ENCODE measurements at regions not wholly inside any gene's neighbourhood (a gene's known extent, or its start where the extent isn't known, plus 50 kb on each side); places are given as distances from the start of the nearest gene placed in this dataset.

DNA sequence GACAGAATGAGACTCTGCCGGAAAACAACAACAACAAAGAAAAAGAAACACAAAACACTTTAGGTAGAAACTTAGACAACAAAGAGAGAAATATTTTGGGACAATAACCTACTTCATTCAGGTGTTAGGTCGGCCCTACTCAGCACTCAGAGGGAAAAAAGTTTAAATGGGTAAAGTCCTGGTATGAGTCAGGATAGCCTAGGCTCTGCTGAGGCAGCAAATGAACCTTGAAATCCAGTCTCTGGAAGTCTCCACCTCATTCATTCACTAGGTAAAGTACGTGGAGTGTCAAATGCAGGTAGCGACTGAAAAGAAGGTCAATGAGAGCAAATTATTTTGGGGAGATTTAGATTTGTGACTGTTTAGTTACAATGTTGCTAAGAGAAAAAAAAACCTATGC is 127.4 kb downstream of the FHDC1 start:
- Histone ChIP-seq H3K4me3 (ENCODE audit: low read depth, low read length) (no peak overlapping the region), H3K27me3 (ENCODE audit: control insufficient read depth, insufficient read depth, low read length) (no peaks in the 10 kb centered on the region), H3K9me3 (ENCODE audit: control insufficient read depth, insufficient read depth, low read length) (no peaks in the 10 kb centered on the region), H3K36me3 (ENCODE audit: control insufficient read depth, insufficient read depth, low read length) (no peaks in the 10 kb centered on the region), H3K4me1 (ENCODE audit: control insufficient read depth, insufficient read depth, low read length) (peaks cover 4% of the 10 kb centered on the region), H3K9ac (ENCODE audit: low read depth, low read length) (no peak overlapping the region)

DNA sequence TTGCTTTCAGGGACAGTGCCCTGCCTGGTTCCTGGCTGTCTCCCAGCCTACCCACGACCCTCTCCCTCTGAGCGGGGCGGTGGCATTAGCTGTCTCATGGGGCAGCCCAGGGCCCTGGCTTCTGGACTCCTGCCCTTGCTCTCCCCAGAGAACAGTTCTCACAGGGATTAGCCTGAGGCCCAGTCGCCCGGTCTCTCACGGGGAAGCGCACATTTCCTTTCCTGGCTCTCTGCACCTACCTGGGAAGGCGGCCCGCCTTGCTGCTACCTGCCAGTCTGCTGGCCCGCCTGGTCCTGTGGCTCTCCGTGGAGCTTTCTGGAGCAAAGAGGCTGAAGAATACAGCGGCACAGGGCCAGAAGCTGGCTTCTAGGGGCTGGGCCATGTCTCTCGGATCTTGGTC is 128.4 kb downstream of the FHDC1 start:
- H3K36me3 ChIP-seq (ENCODE audit: control insufficient read depth, insufficient read depth, low read length), result no peaks in the 10 kb centered on the region
- no peaks in the 10 kb centered on the region for H3K27me3 ChIP-seq (ENCODE audit: control insufficient read depth, insufficient read depth, low read length)
- H3K9me3 ChIP-seq (ENCODE audit: control insufficient read depth, insufficient read depth, low read length), result no peaks in the 10 kb centered on the region
- no peak overlapping the region for H3K9ac ChIP-seq (ENCODE audit: low read depth, low read length)
- H3K4me3 ChIP-seq (ENCODE audit: low read depth, low read length), result no peak overlapping the region
- H3K4me1 ChIP-seq (ENCODE audit: control insufficient read depth, insufficient read depth, low read length), result peaks cover 4% of the 10 kb centered on the region

DNA sequence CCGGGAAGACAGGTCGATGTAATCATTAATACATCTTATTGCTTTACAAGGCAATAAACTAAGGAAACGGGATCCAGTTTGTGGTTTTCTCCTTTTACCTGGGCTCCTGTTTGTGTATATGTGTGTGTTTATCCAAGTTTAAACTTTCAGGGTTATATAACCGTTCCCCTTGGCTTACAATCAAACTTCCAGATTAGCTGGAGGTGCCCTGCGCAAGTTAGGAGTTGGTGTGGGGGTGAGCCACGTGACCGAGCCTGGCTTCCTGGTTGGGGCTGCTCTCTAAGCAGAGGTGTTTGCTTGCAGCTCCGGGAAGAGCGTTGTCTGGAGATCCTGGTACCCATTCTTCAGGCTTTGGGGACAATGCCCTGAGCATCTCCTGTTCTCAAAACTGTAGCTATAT is 129.2 kb downstream of the FHDC1 start:
- H3K27me3 ChIP-seq (ENCODE audit: control insufficient read depth, insufficient read depth, low read length), result no peaks in the 10 kb centered on the region
- H3K9me3 ChIP-seq (ENCODE audit: control insufficient read depth, insufficient read depth, low read length), result no peaks in the 10 kb centered on the region
- peaks cover 4% of the 10 kb centered on the region for H3K4me1 ChIP-seq (ENCODE audit: control insufficient read depth, insufficient read depth, low read length)
- H3K4me3 ChIP-seq (ENCODE audit: low read depth, low read length), result no peak overlapping the region
- no peak overlapping the region for H3K9ac ChIP-seq (ENCODE audit: low read depth, low read length)
- H3K36me3 ChIP-seq (ENCODE audit: control insufficient read depth, insufficient read depth, low read length), result no peaks in the 10 kb centered on the region

DNA sequence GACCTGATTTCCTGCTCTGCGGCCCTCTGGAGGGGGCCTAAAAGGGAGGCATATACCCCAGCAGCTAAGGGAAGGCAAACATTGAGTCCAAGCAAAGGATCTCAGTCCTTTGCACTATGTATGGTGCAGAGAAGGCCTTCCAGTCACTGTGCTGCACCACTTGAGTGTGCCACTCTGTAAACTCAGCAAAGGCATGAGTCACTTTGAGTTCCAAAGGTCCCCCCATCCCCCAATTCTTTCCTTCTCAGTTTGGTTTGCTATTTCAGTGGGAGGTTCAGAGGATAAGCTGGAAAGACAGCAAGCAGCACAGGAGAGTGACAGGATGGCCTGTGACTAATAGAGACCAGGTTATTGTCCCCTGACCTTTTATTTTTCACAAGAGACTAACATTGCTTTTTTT is 131.3 kb downstream of the FHDC1 start:
- Histone ChIP-seq H3K4me3 (ENCODE audit: low read depth, low read length) (no peak overlapping the region), H3K9me3 (ENCODE audit: control insufficient read depth, insufficient read depth, low read length) (no peaks in the 10 kb centered on the region), H3K4me1 (ENCODE audit: control insufficient read depth, insufficient read depth, low read length) (peaks cover 4% of the 10 kb centered on the region), H3K9ac (ENCODE audit: low read depth, low read length) (no peak overlapping the region), H3K27me3 (ENCODE audit: control insufficient read depth, insufficient read depth, low read length) (no peaks in the 10 kb centered on the region), H3K36me3 (ENCODE audit: control insufficient read depth, insufficient read depth, low read length) (no peaks in the 10 kb centered on the region)

DNA sequence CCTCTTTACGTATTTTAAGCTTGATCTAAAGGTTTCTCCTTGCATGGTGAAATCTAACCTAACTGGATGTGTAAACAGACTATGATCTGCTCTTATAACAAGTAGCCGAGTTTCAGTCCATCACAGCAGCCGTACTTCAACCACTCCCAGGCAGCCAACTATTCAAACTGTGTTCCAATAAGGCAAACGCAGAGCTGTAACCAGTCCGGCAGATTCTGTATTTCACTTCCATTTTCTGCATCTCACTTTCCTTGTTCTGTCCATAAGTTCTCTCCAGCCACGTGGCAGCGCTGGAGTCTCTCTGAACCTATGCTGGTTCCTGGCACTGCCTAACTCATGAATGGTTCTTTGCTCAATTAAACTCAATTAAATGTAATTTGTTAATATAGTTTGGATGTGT is 132.6 kb downstream of the FHDC1 start:
- H3K4me1 ChIP-seq (ENCODE audit: control insufficient read depth, insufficient read depth, low read length), result peaks cover 4% of the 10 kb centered on the region
- H3K9me3 ChIP-seq (ENCODE audit: control insufficient read depth, insufficient read depth, low read length), result no peaks in the 10 kb centered on the region
- H3K4me3 ChIP-seq (ENCODE audit: low read depth, low read length), result no peak overlapping the region
- no peaks in the 10 kb centered on the region for H3K27me3 ChIP-seq (ENCODE audit: control insufficient read depth, insufficient read depth, low read length)
- H3K9ac ChIP-seq (ENCODE audit: low read depth, low read length), result no peak overlapping the region
- H3K36me3 ChIP-seq (ENCODE audit: control insufficient read depth, insufficient read depth, low read length), result no peaks in the 10 kb centered on the region

DNA sequence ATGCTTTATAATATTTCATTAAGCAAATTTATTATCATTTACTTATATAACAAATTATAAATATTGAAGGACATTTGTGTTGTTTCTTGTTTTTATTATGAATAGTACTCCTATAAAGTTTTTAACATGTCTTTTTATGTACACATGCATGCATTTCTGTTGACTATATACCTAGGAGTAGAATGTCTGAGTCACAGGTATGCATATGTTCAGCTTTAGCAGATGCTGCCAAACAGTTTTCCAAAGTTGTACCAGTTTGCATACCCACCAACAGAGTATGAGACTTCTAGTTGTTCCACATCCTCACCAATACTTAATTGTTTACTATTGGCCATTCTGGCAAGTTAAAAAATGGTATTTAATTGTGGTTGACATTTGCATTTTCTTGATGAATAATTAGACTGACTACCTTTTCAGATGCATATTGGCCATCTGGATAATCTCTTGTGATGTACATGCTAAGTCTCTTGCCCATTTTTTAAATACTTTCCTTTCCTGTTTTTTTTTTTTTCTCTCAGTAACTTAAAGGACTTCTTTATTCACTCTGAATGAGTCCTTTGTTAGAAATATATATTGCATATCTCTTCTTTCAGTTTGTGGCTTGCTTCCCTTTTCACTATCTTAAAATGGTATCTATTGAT is 132.2 kb upstream of the TRIM2 start:
- H3K27me3 ChIP-seq (ENCODE audit: control insufficient read depth, insufficient read depth, low read length), result no peaks in the 10 kb centered on the region
- H3K4me1 ChIP-seq (ENCODE audit: control insufficient read depth, insufficient read depth, low read length), result peaks cover 4% of the 10 kb centered on the region
- no peaks in the 10 kb centered on the region for H3K36me3 ChIP-seq (ENCODE audit: control insufficient read depth, insufficient read depth, low read length)
- no peak overlapping the region for H3K4me3 ChIP-seq (ENCODE audit: low read depth, low read length)
- no peak overlapping the region for H3K9ac ChIP-seq (ENCODE audit: low read depth, low read length)
- no peaks in the 10 kb centered on the region for H3K9me3 ChIP-seq (ENCODE audit: control insufficient read depth, insufficient read depth, low read length)

DNA sequence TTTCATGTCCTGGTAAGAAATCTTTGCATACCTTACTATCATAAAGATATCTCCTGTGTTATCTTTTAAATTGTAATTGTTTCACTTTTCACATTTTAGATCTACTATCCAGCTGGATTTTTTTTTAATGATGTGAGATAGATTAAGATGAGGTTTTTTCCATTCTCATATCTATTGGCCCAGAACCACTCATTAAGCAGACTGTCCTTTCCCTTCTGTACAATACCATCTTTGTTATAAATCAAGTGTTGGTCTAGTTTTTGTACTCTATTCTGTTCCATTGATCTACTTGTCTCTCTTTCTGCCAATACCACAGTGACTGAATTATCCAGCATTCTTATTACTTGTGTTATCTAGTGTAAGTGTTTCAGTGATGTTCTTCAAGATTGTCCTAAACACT is 131.6 kb upstream of the TRIM2 start:
- Histone ChIP-seq H3K4me1 (ENCODE audit: control insufficient read depth, insufficient read depth, low read length) (no peaks in the 10 kb centered on the region), H3K27me3 (ENCODE audit: control insufficient read depth, insufficient read depth, low read length) (no peaks in the 10 kb centered on the region), H3K36me3 (ENCODE audit: control insufficient read depth, insufficient read depth, low read length) (no peaks in the 10 kb centered on the region), H3K9me3 (ENCODE audit: control insufficient read depth, insufficient read depth, low read length) (no peaks in the 10 kb centered on the region), H3K4me3 (ENCODE audit: low read depth, low read length) (no peak overlapping the region), H3K9ac (ENCODE audit: low read depth, low read length) (no peak overlapping the region)

DNA sequence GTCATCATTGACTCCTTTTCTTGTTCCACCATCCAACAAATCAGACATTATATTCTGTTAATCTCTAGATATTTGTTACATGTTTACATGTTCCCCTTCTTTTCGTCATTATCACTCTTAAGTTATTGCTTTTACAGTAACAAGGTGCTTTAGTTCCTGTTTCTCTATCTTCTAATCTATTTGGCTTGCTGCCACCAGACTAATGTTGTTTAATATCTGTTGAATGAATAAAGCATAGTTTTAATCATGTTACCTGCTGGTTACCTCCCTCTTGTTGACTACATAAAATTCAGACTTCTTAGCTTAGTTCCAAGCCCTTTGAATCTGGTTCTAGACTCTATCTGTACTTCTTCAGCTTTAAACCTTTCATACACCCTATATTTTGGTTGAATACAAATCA is 129.8 kb upstream of the TRIM2 start:
- Histone ChIP-seq H3K4me1 (ENCODE audit: control insufficient read depth, insufficient read depth, low read length) (no peaks in the 10 kb centered on the region), H3K4me3 (ENCODE audit: low read depth, low read length) (no peak overlapping the region), H3K36me3 (ENCODE audit: control insufficient read depth, insufficient read depth, low read length) (no peaks in the 10 kb centered on the region), H3K27me3 (ENCODE audit: control insufficient read depth, insufficient read depth, low read length) (no peaks in the 10 kb centered on the region), H3K9me3 (ENCODE audit: control insufficient read depth, insufficient read depth, low read length) (no peaks in the 10 kb centered on the region), H3K9ac (ENCODE audit: low read depth, low read length) (no peak overlapping the region)

DNA sequence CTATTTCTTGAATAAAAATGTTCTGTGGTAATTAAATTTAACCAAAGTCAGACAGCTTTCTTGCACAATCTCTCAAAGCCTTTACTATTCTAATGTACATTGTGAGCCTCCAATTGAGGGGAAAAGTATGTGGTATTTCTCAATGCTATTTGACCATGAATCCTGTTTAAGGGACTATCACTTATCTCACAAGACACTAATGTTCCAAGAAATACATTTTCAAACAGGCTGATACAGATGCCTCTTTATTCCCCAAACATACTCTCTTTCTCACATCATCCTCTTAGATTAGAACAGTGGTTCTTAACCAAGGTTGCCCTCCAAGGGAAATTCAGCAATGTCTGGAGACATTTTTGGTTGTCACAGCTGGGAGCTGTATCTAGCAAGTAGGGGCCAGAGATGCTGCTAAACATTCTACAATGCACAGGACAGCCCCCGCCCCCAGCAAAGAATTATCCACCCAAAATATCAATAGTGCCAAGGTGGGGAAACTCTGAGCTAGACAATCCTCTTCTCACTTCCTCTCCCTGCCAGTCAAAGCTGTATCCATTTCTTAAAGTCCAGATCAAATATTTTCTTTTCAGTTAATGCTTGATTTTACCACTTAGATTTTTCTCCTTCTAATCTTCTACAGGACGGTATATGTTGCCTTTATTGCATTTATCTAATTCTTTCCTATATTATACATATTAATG is 129.2 kb upstream of the TRIM2 start:
- H3K36me3 ChIP-seq (ENCODE audit: control insufficient read depth, insufficient read depth, low read length), result no peaks in the 10 kb centered on the region
- no peaks in the 10 kb centered on the region for H3K27me3 ChIP-seq (ENCODE audit: control insufficient read depth, insufficient read depth, low read length)
- no peak overlapping the region for H3K4me3 ChIP-seq (ENCODE audit: low read depth, low read length)
- no peaks in the 10 kb centered on the region for H3K4me1 ChIP-seq (ENCODE audit: control insufficient read depth, insufficient read depth, low read length)
- no peaks in the 10 kb centered on the region for H3K9me3 ChIP-seq (ENCODE audit: control insufficient read depth, insufficient read depth, low read length)
- H3K9ac ChIP-seq (ENCODE audit: low read depth, low read length), result no peak overlapping the region

DNA sequence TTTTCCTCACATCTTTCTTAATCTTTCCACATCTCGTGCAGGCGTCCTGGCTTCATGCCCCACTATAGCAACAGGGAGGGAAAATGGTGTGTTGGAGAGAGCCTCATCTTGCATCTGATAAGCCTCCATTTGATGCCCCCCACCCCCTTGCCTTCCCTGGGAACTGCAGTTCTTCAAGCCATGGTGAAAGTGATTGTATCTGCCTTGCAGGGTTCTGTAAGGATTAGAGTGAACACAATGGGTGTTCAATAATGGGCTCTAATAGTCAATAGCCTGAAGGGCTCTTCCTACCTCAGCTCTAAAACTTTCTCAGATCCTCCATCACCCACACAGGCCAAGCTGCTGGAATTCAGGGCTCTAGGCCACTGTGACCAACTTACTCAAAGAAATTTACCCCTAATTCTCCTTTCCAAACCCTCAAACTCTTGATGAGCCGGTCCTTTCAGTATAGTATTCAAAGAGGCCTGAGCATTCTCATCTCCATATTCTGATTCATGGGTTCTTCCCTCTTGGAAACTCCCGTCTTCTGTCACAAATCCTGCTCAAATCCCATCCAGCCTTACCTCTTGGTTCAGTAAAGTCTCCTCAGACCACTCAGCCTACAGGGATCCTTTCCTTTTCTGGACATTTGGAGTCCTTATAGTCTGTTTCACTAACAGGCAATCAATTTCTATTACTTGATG is 128.3 kb upstream of the TRIM2 start:
- H3K4me3 ChIP-seq (ENCODE audit: low read depth, low read length), result no peak overlapping the region
- H3K9me3 ChIP-seq (ENCODE audit: control insufficient read depth, insufficient read depth, low read length), result no peaks in the 10 kb centered on the region
- no peak overlapping the region for H3K9ac ChIP-seq (ENCODE audit: low read depth, low read length)
- H3K4me1 ChIP-seq (ENCODE audit: control insufficient read depth, insufficient read depth, low read length), result no peaks in the 10 kb centered on the region
- H3K36me3 ChIP-seq (ENCODE audit: control insufficient read depth, insufficient read depth, low read length), result no peaks in the 10 kb centered on the region
- H3K27me3 ChIP-seq (ENCODE audit: control insufficient read depth, insufficient read depth, low read length), result no peaks in the 10 kb centered on the region

DNA sequence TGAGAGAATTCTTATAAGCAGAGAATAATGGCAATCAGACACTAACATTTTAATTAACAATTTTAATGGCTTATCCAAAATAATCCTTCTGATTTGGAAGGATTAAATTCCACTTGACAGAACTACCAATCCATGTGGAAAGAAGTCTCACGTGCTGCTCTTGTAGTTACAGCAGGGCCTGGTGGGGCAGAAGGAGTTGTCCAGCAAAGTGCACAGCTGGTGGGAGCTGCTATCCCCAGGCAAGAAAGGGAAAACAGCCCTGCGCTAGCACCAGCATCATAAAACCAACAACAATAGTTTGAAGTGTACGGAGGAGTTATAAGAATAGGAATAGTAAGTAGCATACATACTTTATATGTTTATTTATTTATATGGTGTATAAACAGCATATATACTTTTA is 127.4 kb upstream of the TRIM2 start:
- Histone ChIP-seq H3K9ac (ENCODE audit: low read depth, low read length) (no peak overlapping the region), H3K27me3 (ENCODE audit: control insufficient read depth, insufficient read depth, low read length) (no peaks in the 10 kb centered on the region), H3K36me3 (ENCODE audit: control insufficient read depth, insufficient read depth, low read length) (no peaks in the 10 kb centered on the region), H3K9me3 (ENCODE audit: control insufficient read depth, insufficient read depth, low read length) (no peaks in the 10 kb centered on the region), H3K4me3 (ENCODE audit: low read depth, low read length) (no peak overlapping the region), H3K4me1 (ENCODE audit: control insufficient read depth, insufficient read depth, low read length) (no peaks in the 10 kb centered on the region)

DNA sequence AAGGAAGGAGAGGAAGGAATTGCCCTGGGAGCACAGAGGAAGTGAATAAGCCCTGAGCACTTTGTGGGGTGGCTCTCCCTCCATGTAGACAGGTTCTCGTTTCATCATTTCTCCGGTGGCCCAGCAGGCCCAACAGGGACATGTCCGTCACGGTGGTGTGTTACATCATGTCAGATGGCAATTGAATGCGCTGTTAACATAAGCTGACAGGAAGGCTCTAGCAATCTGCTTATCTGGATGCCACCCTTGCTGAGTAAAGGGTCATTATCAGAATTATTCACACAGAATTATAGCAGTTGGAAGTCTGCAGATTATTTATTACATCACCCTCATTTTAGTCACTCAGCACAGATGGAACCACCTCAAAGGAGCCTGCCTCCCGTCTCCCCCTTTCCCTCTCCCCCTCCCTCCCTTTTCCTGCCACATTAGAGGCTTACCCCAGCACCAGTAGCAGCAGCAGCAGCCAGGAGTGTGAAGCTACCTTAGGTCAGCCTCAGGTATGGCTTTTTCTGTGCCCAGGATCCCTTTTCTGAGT is 124.3 kb upstream of the TRIM2 start:
- Histone ChIP-seq H3K9ac (ENCODE audit: low read depth, low read length) (no peak overlapping the region), H3K4me3 (ENCODE audit: low read depth, low read length) (no peak overlapping the region), H3K4me1 (ENCODE audit: control insufficient read depth, insufficient read depth, low read length) (peaks cover 12% of the 10 kb centered on the region)

More for the DNA sequence above, 124.3 kb upstream of the TRIM2 start:
- no peaks in the 10 kb centered on the region for H3K36me3 ChIP-seq (ENCODE audit: control insufficient read depth, insufficient read depth, low read length)
- peaks cover 6% of the 10 kb centered on the region for H3K27me3 ChIP-seq (ENCODE audit: control insufficient read depth, insufficient read depth, low read length)
- H3K9me3 ChIP-seq (ENCODE audit: control insufficient read depth, insufficient read depth, low read length), result no peaks in the 10 kb centered on the region
